ENCODE measurements at regions not wholly inside any gene's neighbourhood (a gene's known extent, or its start where the extent isn't known, plus 50 kb on each side); places are given as distances from the start of the nearest gene placed in this dataset.

DNA sequence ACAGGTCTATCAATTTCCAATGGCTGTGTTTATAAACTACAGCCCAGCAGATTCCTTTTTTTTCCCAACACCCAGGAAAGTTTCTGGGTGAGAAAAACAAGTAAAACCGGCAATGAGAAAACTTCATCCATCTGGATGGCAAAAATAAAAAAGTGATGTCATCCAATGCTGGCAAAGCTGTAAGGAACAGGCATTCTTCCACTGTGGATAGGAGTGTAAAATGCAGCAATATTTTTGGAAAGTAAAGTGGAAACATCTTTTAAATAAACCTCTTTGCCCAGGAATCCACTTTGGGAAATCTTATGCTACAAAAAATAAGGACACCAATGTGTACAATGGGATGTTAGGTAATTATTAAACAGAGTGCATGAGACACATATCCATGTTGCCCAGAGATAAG is 102.1 kb upstream of the NT5E start:
- TF ChIP-seq, protein P1, sequence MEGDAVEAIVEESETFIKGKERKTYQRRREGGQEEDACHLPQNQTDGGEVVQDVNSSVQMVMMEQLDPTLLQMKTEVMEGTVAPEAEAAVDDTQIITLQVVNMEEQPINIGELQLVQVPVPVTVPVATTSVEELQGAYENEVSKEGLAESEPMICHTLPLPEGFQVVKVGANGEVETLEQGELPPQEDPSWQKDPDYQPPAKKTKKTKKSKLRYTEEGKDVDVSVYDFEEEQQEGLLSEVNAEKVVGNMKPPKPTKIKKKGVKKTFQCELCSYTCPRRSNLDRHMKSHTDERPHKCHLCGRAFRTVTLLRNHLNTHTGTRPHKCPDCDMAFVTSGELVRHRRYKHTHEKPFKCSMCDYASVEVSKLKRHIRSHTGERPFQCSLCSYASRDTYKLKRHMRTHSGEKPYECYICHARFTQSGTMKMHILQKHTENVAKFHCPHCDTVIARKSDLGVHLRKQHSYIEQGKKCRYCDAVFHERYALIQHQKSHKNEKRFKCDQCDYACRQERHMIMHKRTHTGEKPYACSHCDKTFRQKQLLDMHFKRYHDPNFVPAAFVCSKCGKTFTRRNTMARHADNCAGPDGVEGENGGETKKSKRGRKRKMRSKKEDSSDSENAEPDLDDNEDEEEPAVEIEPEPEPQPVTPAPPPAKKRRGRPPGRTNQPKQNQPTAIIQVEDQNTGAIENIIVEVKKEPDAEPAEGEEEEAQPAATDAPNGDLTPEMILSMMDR (IDR thresholded peaks at IDR 0.05; ENCODE audit: low read depth, low read length, poor library complexity, severe bottlenecking), result no peak
- no peak for TF ChIP-seq EZH2phosphoT487 (IDR thresholded peaks at IDR 0.05; ENCODE audit: borderline replicate concordance, low read length)

Measured in DOHH2 (cell line).